RCC 7860 (cell line): ENCODE measurements at regions not wholly inside any gene's neighbourhood (a gene's known extent, or its start where the extent isn't known, plus 50 kb on each side); places are given as distances from the start of the nearest gene placed in this dataset.
"Not testable (repeated sequence)": the region's sequence is repeated elsewhere in the genome, so short reads cannot be mapped to it uniquely, and the experiment has no call there.

ENCODE experiments used
- DNase-seq: peaks from one replicate; pipeline ENCODE4 v3.0.0-alpha.2; 2015; ENCODE audit warnings: low spot score
- FAIRE-seq: peaks from 2 replicates; lab custom pipeline; 2012; peaks lifted over from hg19 to GRCh38; lab: Jason Lieb, UNC

DNA sequence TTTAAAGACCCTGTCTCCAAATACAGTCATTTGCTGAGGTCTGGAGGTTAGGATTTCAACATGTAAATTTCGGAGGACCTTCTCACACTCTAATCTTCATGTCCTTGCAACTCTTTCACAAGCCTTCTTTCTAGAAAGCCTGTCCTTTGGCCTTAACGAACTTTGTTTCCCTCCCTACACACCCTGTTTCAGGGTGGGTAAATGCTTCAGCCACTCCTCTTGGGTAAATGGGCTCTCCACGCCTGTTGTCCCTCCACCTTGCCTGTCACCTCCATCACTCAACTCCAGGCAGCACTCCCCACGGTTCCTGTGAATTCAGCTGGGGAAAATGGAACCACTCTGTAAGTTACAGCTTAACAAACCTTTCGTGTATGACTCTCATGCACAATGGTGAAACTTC, 84.0 kb upstream of the COG2 start:
- FAIRE-seq (no peak), DNase-seq (no peak)

DNA sequence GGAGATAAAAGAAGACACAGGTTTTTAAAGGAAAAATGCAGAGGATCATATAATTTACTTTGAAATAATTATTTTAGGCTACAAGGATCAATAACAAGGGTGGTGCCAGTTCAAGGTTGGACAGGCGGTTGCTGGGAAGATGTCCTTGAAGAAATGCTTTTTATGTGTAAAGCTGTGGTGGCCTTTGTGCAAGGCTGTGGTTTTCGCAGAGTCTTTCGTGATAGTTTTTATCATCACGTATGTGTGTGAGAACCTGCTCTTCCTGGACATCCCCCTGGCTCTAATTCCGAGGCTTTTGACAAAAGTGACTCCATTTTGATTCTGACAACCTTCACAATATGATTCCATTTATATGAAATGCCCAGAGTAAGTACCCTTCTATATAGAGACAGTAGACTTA, 85.8 kb upstream of the COG2 start:
- no peak for DNase-seq
- no peak for FAIRE-seq

DNA sequence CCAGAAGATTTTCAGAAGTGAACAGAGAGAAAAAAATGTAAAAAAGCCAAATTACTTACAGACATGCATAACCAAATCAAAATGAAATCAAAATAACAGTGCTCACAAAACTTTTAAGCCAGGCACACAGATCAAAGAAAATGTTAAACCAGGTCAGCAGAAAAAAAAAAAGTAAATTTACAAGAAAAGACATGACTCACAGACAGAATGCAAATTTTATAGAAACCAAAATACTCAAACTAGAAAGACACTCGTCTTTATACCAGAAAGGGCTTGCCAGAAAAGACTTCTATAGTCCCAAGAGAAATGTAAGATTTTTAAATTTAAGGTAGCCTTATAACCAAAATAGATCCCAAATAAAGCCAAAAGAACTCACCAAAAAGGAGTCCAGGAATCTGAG, 86.5 kb upstream of the COG2 start:
- DNase-seq, result no peak
- no peak for FAIRE-seq

DNA sequence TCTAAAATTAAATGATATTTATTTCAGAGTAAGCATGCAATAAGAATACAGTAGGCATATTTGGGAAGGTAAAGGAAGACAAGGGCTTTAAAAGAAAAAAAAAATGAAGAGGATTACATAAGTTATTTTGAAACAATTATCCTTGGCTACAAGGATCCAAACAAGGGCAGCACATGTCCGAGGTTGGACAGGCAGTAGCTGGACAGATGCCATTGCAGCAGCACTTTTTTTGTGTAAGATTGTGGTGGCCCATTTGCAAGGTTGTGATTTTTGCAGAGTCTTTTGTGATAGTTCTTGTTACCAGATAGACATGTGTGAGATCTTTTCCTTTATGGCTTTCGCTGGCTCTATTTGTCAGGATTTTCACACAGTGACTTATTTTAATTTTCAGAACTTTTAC, 89.4 kb upstream of the COG2 start:
- DNase-seq (no peak), FAIRE-seq (no peak)

DNA sequence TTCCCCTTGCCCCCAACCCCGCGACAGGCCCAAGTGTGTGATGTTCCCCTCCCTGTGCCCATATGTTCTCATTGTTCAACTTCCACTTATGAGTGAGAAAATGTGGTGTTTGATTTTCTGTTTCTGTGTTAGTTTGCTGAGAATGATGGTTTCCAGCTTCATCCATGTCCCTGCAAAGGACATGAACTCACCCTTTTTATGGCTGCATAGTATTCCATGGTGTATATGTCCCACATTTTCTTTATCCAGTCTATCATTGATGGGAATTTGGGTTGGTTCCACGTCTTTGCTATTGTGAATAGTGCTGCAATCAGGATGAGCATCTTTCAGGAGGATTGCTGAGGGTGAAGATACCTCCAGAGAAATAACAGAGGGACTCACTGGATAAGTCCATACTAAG, 91.3 kb upstream of the COG2 start:
- not testable (repeated sequence) for DNase-seq, FAIRE-seq

DNA sequence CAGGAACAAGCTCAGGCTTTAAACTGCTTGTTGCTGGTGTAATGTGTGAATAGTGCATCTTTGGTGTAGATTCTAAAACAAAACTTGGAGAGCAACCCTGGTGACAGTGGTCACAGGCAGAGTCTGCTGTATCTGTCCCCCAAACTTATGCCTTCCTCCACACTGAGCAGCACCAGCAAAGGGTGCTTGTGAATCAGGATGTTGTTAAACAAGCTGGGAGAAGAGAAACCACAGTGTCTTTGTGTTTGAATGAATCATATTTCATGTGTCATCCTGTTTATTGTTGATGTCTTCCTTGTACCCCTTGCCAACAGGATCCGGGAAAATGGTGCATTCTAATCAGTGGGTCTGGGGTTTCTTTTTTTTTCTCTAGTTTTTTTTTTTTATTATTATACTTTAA, 91.9 kb upstream of the COG2 start:
- FAIRE-seq, result no peak
- DNase-seq, result no peak

DNA sequence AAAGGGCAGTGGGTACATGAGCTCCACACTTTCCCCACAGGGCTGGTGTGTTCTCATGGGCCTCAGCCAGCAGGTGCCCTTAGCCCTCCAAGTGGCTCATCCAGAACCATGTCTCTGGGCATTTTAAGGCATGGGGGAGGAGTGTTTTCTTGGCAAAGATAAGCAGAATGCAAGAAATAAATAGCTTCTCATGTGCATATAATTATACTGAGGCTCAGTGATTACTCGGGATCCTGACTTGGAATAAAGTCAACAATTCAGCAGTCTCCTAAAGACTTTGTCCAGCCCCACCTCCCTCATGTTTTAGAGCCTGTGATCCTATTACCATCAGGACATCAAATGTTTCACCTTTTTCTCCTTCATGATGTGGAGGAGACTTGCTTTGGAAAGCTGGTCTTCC, 92.7 kb upstream of the COG2 start:
- DNase-seq, result no peak
- FAIRE-seq, result no peak

DNA sequence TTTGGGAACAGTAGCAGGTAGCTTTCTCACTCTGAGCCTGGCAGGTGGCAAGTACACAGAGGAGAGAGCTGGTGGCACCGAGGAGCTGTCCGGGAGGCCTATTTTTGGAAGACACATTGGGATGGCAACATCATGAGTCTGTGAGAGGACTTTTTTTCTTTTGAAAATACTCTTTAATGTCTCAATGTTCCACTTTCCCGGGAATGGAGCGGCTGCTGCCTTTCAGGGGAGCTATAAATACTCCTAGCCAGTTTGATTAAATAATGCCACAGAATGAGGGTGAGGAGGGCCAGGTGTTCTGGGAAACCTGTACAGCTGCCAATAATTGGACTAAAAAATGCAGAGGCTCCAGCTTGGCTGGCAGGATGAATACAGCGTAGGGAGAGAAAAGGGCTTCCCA, 93.3 kb upstream of the COG2 start:
- DNase-seq, result no peak
- no peak for FAIRE-seq

DNA sequence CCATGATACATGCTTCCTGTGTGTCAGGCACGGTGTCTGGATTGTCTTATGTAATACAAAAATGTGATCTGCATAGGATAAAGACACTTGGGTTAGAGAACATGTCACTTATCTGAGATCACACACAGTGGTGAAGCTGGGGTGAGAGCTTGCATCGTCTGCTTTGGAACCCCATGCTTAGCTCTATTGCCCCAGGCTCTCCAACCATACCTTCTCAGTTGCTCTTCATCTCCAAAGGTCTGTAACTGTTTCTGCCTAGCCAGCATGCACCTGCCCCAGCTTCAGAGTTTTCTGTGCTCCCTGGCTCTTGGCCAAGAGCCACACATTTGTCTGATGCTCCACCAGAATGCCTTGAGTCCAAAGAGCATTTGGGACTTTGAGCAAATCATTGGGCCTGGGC, 93.9 kb upstream of the COG2 start:
- no peak for FAIRE-seq
- DNase-seq, result no peak

DNA sequence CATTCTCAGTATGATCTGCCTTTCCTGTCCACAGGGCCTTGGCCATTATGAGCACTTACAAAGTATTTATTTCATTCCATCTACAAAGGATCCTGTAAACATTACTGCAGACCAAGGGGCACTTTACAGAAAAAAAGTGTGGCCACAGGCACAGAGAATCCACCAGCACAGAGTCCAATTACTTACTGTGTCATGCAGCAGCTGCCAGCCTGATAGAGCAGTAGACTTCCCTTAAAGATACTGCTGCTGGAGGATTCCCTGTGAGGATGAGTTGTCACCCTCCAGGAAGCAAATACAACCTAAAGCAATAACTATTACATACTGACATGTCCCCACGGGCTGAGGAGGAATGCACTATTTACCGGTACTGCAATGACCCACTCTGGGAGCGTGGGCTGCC, 97.1 kb upstream of the COG2 start:
- no peak for DNase-seq
- FAIRE-seq, result no peak

DNA sequence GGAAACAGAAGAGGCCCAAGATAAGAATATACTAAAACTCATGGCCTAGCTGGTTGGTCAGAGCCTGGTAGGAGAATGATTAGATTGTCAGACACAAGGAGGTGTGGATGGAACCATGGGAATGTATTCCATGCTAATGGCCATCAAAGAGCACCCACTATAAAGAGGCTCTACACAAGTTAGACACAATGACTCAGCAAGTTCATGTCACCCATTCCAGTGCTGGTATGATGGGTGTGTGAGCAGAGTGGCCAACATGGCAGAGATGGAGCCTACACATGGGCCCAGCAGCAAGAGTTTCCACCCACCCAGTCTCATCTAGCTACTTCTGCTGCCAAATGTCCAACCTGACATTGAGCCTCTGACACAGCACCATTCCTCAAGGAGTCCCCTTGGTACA, 97.5 kb upstream of the COG2 start:
- DNase-seq (no peak), FAIRE-seq (no peak)

DNA sequence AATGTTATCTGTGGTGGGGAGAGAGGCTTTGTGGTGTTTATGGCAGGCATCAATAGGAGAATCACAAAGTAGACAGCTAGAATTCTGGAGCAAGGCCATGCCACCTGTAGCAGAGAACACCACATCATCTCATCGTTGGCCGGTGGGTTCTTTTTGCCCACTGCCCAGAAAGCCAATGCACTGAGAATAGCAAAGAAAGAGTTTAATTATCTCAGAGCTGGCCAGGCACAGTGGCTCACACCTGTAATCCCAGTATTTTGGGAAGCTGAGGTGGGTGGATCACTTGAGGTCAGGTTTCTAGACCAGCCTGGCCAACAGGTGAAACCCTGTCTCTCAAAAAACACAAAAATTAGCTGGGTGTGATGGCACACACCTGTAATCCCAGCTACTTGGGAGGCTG, 99.2 kb upstream of the COG2 start:
- FAIRE-seq, result no peak

DNA sequence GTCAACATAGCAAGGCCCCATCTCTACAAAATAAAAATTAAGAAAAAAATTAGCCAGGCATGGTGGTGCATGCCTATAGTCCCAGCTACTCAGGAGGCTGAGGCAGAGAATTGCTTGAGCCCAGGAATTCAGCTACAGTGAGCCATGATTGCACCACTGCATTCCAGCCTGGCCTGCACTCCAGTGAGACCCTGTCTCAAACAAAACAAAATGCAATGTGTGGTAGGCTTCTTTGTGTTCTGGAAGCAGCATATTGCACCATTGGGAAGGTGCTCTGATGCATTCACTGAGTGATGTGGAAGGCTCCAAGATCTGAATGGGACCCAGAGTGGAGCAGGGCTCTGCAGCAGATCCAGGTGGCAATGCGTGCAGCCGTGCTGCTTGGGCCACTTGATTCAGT, 99.6 kb upstream of the COG2 start:
- FAIRE-seq (no peak), DNase-seq (no peak)

More for the DNA sequence above, 99.2 kb upstream of the COG2 start:
- DNase-seq, result no peak

DNA sequence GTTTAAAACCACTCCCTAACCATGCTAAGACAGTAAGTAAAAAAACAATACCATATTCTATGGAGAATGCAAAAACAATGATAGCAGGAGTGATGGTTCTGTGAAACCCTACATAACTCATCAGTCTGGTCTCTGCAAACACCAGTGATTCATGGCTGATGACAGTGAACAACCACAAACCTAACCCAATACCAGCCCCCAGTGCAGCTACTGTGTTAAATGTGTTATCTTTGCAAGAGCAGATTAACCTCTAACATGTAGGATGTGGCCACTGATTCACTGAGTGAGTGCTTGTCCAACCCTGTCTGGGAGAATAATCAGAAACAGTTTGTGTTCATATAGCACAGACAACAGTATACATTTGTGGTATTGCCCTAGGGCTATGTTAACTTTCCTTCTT, 100.2 kb upstream of the COG2 start:
- peak; percentile 88 for DNase-seq
- FAIRE-seq, result peak; percentile 99

DNA sequence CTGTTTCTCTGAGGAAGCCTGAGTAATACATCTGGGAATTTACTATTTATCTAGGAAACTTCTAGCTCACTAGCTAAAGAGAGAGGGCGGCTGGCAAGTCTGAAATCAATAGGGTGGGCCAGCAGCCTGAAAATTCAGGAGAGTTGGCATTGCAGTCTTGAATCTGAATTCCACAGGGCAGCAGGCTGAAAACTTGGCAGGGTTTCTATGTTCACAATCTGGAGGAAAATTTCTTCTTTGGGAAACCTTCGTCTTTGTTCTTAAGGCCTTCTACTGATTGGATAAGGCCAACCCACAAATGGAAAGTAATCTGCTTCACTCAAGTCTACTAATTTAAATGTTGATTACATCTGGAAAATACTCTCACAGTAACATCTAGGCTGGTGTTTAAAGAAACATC, 101.0 kb upstream of the COG2 start:
- DNase-seq (no peak), FAIRE-seq (no peak)

DNA sequence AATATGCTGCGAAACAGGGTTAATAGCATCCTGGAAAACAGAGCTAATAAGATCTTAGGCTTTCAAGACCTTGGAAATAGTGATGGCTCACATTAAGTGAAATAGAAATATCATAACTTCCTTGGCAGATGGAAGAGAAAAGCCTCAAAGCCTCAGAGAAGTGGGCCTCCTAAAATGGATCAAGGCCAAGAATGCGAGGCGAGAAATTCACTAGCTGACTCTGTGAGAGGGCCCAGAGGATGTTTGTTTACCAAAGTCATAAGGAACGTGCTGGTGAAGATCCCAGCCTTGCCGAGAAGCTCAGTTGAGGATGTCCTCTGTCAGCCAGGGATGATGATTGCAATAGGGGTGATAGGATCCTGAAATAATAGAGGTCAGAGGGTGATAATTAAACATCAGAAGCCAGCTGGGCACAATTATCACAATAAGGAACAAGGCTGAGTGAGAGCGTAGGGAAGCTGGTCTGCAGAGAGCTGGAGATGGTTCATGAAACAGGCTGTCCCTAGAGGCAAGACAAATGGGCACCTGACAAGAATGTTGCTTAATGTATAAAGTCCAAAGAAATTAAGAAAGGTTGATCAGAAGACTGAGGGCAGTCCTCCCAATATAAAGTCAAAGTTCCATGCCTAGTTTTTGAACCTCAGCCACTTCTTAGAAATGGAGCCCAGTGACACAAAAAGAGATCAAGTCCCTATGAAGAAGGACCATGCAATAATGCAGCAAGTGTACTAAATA, 101.7 kb upstream of the COG2 start:
- no peak for FAIRE-seq
- DNase-seq, result no peak

DNA sequence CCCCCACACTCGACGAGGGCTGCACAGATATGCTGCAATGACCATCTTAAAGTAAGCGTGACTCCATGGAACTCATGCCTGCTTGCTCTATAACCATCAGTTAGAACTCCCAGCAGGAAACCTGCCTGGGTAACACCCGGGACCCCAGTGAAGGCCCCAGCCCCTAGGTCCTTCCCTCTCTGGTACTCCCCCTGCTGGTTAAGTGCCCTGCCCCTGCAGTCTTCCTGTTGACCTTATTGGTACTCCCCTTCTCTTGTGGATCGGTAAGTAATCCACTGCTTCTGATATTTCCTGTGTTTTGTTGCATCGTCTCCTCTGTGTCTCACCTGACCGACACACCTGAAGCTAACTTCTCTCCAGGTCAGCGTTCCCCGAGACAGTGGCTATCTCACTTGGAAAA, 104.8 kb upstream of the COG2 start:
- DNase-seq (no peak), FAIRE-seq (no peak)

DNA sequence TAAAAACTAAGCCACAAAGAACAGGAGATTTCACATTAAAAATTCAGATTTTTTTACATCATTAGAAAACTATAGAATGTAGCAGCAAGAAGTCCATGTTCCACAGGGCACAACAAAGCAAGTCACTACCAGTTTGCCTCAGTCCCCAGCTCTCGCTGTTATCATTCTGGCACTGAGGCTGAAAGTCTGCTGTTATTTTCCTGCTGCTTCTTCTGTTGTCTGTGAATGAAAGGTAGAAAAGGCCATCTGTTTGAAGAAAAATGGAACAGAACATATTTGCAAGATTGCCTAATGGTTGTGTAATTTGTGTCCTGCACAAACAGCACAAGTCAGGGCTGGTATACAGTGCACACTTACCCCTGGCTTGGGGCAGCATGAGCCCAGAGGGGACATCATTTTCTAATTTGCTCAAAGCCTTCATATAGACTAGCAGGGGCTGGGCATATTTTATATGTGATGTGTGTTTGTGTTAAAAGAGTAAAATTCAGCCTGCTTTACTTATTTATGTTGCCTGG, 105.6 kb upstream of the COG2 start:
- DNase-seq (no peak), FAIRE-seq (no peak)

DNA sequence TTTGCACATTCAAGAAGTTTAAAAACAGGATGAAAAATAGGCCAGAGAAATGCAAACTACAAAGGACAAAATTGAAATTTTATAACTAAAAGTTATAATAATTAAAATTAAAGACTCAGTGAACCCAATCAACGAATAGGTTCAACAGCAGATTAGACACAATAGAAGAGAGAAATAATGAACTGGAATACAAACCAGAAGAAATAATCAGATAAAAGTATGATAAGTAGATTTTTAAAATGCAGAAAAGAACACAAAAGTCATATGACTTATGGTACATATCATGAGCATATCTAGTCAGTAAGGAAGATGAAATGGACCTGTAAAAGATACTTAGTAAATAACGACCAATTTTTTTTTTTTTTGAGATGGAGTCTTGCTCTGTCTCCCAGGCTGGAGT, 108.1 kb upstream of the COG2 start:
- DNase-seq (no peak), FAIRE-seq (no peak)

DNA sequence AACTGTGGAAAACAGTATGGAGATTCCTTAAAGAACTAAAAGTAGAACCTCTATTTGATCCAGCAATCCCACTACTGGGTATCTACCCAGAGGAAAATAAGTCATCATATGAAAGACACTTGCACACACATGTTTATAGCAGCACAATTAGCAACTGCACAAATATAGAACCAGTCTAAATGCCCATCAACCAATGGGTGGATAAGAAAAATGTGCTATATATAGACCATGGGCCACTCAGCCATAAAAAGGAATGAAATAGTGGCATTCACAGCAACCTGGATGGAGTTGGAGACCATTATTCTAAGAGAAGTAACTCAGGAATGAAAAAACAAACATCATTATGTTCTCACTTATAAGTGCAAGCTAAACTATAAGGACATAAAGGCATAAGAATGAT, 105.0 kb upstream of the PGBD5 start:
- no peak for FAIRE-seq
- no peak for DNase-seq

DNA sequence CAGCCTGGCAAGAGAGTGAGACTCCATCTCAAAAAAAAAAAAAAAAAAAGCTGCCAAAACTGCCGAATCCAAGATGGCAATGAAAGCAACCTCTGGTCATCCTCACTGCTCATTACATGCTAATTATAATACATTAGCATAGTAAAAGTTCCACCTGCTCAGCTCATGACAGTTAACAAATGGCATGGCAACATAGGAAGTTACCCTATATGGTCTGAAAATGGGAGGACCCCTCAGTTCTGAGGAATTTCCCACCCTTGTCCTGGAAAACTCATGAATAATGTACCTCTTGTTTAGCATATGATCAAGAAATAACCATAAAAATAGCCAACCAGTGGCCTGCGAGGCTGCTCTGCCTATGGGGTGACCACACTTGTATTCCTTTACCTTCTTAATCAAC, 93.1 kb upstream of the PGBD5 start:
- DNase-seq, result no peak
- no peak for FAIRE-seq

DNA sequence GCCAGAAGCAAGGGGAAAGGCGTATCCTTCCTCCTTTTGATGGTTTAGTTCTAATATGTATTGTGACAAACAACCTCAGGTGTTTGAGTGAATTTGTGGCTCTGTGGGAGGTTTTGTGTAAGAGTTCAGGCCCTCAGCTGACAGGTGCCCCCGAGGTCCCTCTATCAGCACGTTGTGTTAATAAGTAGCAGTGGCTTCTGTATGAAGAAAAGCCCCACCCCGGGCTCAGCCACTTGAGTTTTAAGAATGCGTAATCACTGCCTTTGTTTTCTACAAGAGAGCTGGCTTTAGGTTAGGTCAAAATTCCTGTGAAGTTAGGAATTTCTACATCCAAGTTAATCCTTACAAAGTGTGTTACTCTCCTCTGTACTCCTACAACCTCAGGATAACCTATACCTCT, 92.4 kb upstream of the PGBD5 start:
- no peak for DNase-seq
- no peak for FAIRE-seq

DNA sequence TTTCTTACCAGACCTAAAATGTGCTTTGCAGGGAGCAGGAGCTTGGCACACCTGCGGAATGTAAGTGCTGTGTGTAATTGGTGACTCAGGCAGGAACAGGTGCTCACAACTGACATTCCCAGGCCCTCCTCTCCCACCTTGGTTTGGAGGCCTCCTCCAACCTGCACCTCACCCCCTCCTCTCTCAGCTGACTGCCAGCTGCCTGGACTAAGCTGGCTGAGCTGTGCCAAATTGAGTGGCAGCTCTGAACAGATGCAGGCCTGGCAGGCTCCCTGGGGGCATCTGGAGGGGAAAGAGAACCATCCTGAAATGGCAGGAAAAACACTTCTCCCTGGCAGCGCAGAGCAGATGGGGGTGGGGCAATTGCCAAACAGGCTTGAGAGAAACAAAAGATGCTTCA, 91.7 kb upstream of the PGBD5 start:
- DNase-seq (no peak), FAIRE-seq (no peak)
